ENCODE measurements at regions not wholly inside any gene's neighbourhood (a gene's known extent, or its start where the extent isn't known, plus 50 kb on each side); places are given as distances from the start of the nearest gene placed in this dataset.

GRCh38 chr3:82067420-82067819 lies 306.0 kb upstream of the GBE1 start:
- H3K27me3 ChIP-seq (ENCODE audit: control insufficient read depth in 2 of 2, insufficient read depth in 2 of 2, low read length in 2 of 2), result no peaks in the 10 kb centered on the region
- no peak overlapping the region for H3K4me2 ChIP-seq (replicated peaks; ENCODE audit: extremely low read depth, low read length, poor library complexity, severe bottlenecking)
- H3K9ac ChIP-seq (ENCODE audit: insufficient read depth, low read length, poor library complexity, severe bottlenecking), result no peak overlapping the region
- no peaks in the 10 kb centered on the region for H3K4me1 ChIP-seq (ENCODE audit: control insufficient read depth in 1 of 2, insufficient read depth in 2 of 2, low read length in 2 of 2)
- DNase-seq, result no peak
- H4K20me1 ChIP-seq (ENCODE audit: insufficient read depth, low read length), result no peaks in the 10 kb centered on the region
- no peaks in the 10 kb centered on the region for H3K4me1 Mint-ChIP-seq
- H3K27me3 Mint-ChIP-seq (ENCODE audit: low read depth in 3 of 3), result no peaks in the 10 kb centered on the region
- H3K9me3 ChIP-seq (replicated peaks in 1 of 2; ENCODE audit: control insufficient read depth in 1 of 2, insufficient read depth in 1 of 2, low read length in 2 of 2), result no peaks in the 10 kb centered on the region
- no peaks in the 10 kb centered on the region for H3K79me2 ChIP-seq (ENCODE audit: insufficient read depth, low read length)
- no peaks in the 10 kb centered on the region for H3K36me3 Mint-ChIP-seq
- no peak overlapping the region for H2AFZ ChIP-seq (ENCODE audit: insufficient read depth, low read depth, low read length, poor library complexity, severe bottlenecking)
- no peak overlapping the region for H3K4me3 ChIP-seq (replicated peaks in 1 of 3; ENCODE audit: low read depth in 2 of 3, low read length in 3 of 3)
- no peak overlapping the region for H3K27ac Mint-ChIP-seq
- H3K36me3 ChIP-seq (replicated peaks in 1 of 2; ENCODE audit: control insufficient read depth in 1 of 2, insufficient read depth in 2 of 2, low read length in 2 of 2), result no peaks in the 10 kb centered on the region
- H3K9me3 Mint-ChIP-seq, result peaks cover 0 to 2% (median 0%) of the 10 kb centered on the region in 7 donors
- intact Hi-C loops (cut with micrococcal nuclease), result no loop called here
- no peak overlapping the region for H3K4me3 Mint-ChIP-seq
- H3K27ac ChIP-seq (ENCODE audit: low read depth in 1 of 2, low read length in 2 of 2), result no peak overlapping the region
- no peak for TF ChIP-seq CTCF (IDR thresholded peaks at IDR 0.05)
- WGBS (ENCODE audit: insufficient coverage), result 94% methylated on average over 3 of the region's 7 CpGs

- H3K9me3 ChIP-seq (replicated peaks in 1 of 2; ENCODE audit: control insufficient read depth in 1 of 2, insufficient read depth in 1 of 2, low read length in 2 of 2), result no peaks in the 10 kb centered on the region
- H2AFZ ChIP-seq (ENCODE audit: insufficient read depth, low read depth, low read length, poor library complexity, severe bottlenecking), result no peak overlapping the region
- H3K79me2 ChIP-seq (ENCODE audit: insufficient read depth, low read length), result no peaks in the 10 kb centered on the region
- no peak for TF ChIP-seq CTCF (IDR thresholded peaks at IDR 0.05)
- no peaks in the 10 kb centered on the region for H3K27me3 ChIP-seq (ENCODE audit: control insufficient read depth in 2 of 2, insufficient read depth in 2 of 2, low read length in 2 of 2)
- H3K4me1 ChIP-seq (ENCODE audit: control insufficient read depth in 1 of 2, insufficient read depth in 2 of 2, low read length in 2 of 2), result no peaks in the 10 kb centered on the region
- H3K27ac ChIP-seq (ENCODE audit: low read depth in 1 of 2, low read length in 2 of 2), result no peak overlapping the region
- H3K4me1 Mint-ChIP-seq, result no peaks in the 10 kb centered on the region
- no peak overlapping the region for H3K9ac ChIP-seq (ENCODE audit: insufficient read depth, low read length, poor library complexity, severe bottlenecking)
- intact Hi-C loops (cut with micrococcal nuclease), result no loop called here
- H3K36me3 ChIP-seq (replicated peaks in 1 of 2; ENCODE audit: control insufficient read depth in 1 of 2, insufficient read depth in 2 of 2, low read length in 2 of 2), result no peaks in the 10 kb centered on the region
- no peak overlapping the region for H3K27ac Mint-ChIP-seq
- 96% methylated on average over 6 of the region's 8 CpGs for WGBS (ENCODE audit: insufficient coverage)
- H3K36me3 Mint-ChIP-seq, result no peaks in the 10 kb centered on the region
- H3K4me3 Mint-ChIP-seq, result no peak overlapping the region
- DNase-seq, result no peak
- no peak overlapping the region for H3K4me3 ChIP-seq (replicated peaks in 1 of 3; ENCODE audit: low read depth in 2 of 3, low read length in 3 of 3)
- H4K20me1 ChIP-seq (ENCODE audit: insufficient read depth, low read length), result no peaks in the 10 kb centered on the region
- H3K9me3 Mint-ChIP-seq, result peaks cover 0 to 4% (median 0%) of the 10 kb centered on the region in 7 donors
- no peaks in the 10 kb centered on the region for H3K27me3 Mint-ChIP-seq (ENCODE audit: low read depth in 3 of 3)
- no peak overlapping the region for H3K4me2 ChIP-seq (replicated peaks; ENCODE audit: extremely low read depth, low read length, poor library complexity, severe bottlenecking)
These were observed 297.4 kb upstream of the GBE1 start for GRCh38 chr3:82058809-82059208.

Data from CD14-positive monocyte (primary cell).